H1 (cell line): ENCODE measurements at regions not wholly inside any gene's neighbourhood (a gene's known extent, or its start where the extent isn't known, plus 50 kb on each side); places are given as distances from the start of the nearest gene placed in this dataset.

Experiments used
- CTCF ChIA-PET: fragments of 300-600 bp; sonication (Branson Sonifier 250); formaldehyde crosslinking; loops from one replicate; lab custom pipeline; 2021; ENCODE audit not compliant: partially characterized antibody; lab: Charles Lee
- POLR2A ChIA-PET: fragments of 300-600 bp; sonication (Branson Sonifier 250); formaldehyde crosslinking; loops from one replicate; lab custom pipeline; 2021; ENCODE audit warnings: inconsistent platforms; ENCODE audit not compliant: partially characterized antibody; lab: Charles Lee
- DNase-seq, 2 experiments: peaks; one replicate each; pipeline versions ENCODE4 v3.0.0 to v3.0.0-alpha.2; 2010 to 2022; ENCODE audit warnings: low spot score in 2 of 2, low read depth in 1 of 2, mixed read lengths in 1 of 2
- FAIRE-seq: peaks from 2 replicates; lab custom pipeline; 2011; peaks lifted over from hg19 to GRCh38; lab: Jason Lieb, UNC
- H2AFZ ChIP-seq: 2 replicates; pipeline ENCODE4 v1.8.1; 2012; ENCODE audit warnings: low read length, inconsistent platforms
- H2AK5ac ChIP-seq: 2 replicates; pipeline ENCODE4 v1.6.1; 2013; ENCODE audit warnings: low read depth, low read length
- H2BK120ac ChIP-seq: replicated peaks from 2 replicates; pipeline ENCODE3; 2013; ENCODE audit warnings: low read depth, low read length, inconsistent platforms
- H2BK12ac ChIP-seq: 2 replicates; pipeline ENCODE4 v1.6.1; 2013; ENCODE audit warnings: low read depth, low read length
- H2BK15ac ChIP-seq: 2 replicates; pipeline ENCODE4 v1.6.1; 2013; ENCODE audit warnings: low read length
- H2BK20ac ChIP-seq: 2 replicates; pipeline ENCODE4 v1.6.1; 2013; ENCODE audit warnings: low read length
- H2BK5ac ChIP-seq: 2 replicates; pipeline ENCODE4 v1.6.1; 2013; ENCODE audit warnings: low read depth, low read length
- H3K14ac ChIP-seq: 2 replicates; pipeline ENCODE4 v1.6.1; 2013; ENCODE audit warnings: inconsistent platforms; ENCODE audit not compliant: insufficient read length
- H3K18ac ChIP-seq: 2 replicates; pipeline ENCODE4 v1.6.1; 2013; ENCODE audit warnings: low read length; ENCODE audit errors: extremely low read depth
- H3K23ac ChIP-seq: 2 replicates; pipeline ENCODE4 v1.6.1; 2013; ENCODE audit warnings: inconsistent platforms; ENCODE audit not compliant: insufficient read length
- H3K23me2 ChIP-seq: 2 replicates; pipeline ENCODE4 v1.6.1; 2013; ENCODE audit warnings: low read depth, low read length
- H3K27ac ChIP-seq: 2 replicates; pipeline ENCODE4 v1.6.1; 2011; ENCODE audit warnings: low read depth, low read length, inconsistent platforms
- H3K27me3 ChIP-seq, 4 experiments: replicated peaks in 1 of 4; 1 replicate in 1 of 4; 2 replicates in 3 of 4; pipeline versions ENCODE4 v1.6.1 to v1.8.1; 2011 to 2013; ENCODE audit warnings: low read length in 3 of 4, mild to moderate bottlenecking in 3 of 4, inconsistent platforms in 2 of 4, mixed read lengths in 2 of 4, moderate library complexity in 1 of 4; ENCODE audit not compliant: control insufficient read depth in 3 of 4, insufficient read depth in 3 of 4; ENCODE audit errors: extremely low read depth in 1 of 4
- H3K36me3 ChIP-seq, 4 experiments: 2 replicates each; pipeline versions ENCODE4 v1.6.1 to v1.8.1; 2011 to 2013; ENCODE audit warnings: mild to moderate bottlenecking in 4 of 4, low read length in 3 of 4, moderate library complexity in 2 of 4, control low read depth in 1 of 4, inconsistent platforms in 1 of 4; ENCODE audit not compliant: insufficient read depth in 4 of 4, control insufficient read depth in 2 of 4
- H3K4ac ChIP-seq: replicated peaks from 2 replicates; pipeline ENCODE3; 2013; ENCODE audit warnings: low read length, low read depth, mixed read lengths, inconsistent platforms; ENCODE audit not compliant: insufficient read length
- H3K4me1 ChIP-seq, 4 experiments: replicated peaks in 1 of 4; 1 replicate in 1 of 4; 2 replicates in 3 of 4; pipeline versions ENCODE4 v1.6.1 to v1.8.1; 2011 to 2013; ENCODE audit warnings: low read length in 3 of 4, inconsistent platforms in 2 of 4, mixed read lengths in 1 of 4; ENCODE audit not compliant: insufficient read depth in 4 of 4, control insufficient read depth in 3 of 4
- H3K4me2 ChIP-seq, 2 experiments: 2 replicates each; pipeline versions ENCODE4 v1.6.1 to v1.8.1; 2011 to 2013; ENCODE audit warnings: low read depth in 2 of 2, low read length in 2 of 2, control low read depth in 1 of 2, inconsistent platforms in 1 of 2, mild to moderate bottlenecking in 1 of 2; ENCODE audit not compliant: insufficient read depth in 1 of 2
- H3K4me3 ChIP-seq, 4 experiments: fragments of 200-600, 300-600 bp in 1 of 4; sonication (generic), shearing (Covaris generic), sonication (Bioruptor Twin) in 1 of 4; 2 replicates each; pipeline versions ENCODE4 v1.5.1 to v1.8.1; 2011 to 2016; ENCODE audit warnings: low read length in 4 of 4, low read depth in 3 of 4, control low read depth in 2 of 4, inconsistent platforms in 2 of 4, mild to moderate bottlenecking in 2 of 4, mixed read lengths in 1 of 4, moderate library complexity in 1 of 4; ENCODE audit not compliant: insufficient read depth in 2 of 4; ENCODE audit errors: extremely low read depth in 1 of 4
- H3K56ac ChIP-seq: replicated peaks from 2 replicates; pipeline ENCODE3; 2013; ENCODE audit warnings: low read depth, mild to moderate bottlenecking, mixed read lengths, low read length, inconsistent platforms; ENCODE audit not compliant: insufficient read length
- H3K79me1 ChIP-seq: 2 replicates; pipeline ENCODE4 v1.6.1; 2013; ENCODE audit warnings: low read depth, low read length, control low read depth
- H3K79me2 ChIP-seq, 2 experiments: 2 replicates each; pipeline versions ENCODE4 v1.6.1 to v1.8.1; 2012 to 2013; ENCODE audit warnings: low read length in 2 of 2, mild to moderate bottlenecking in 2 of 2, inconsistent platforms in 1 of 2; ENCODE audit not compliant: insufficient read depth in 2 of 2, control insufficient read depth in 1 of 2
- H3K9ac ChIP-seq, 4 experiments: replicated peaks in 1 of 4; 1 replicate in 1 of 4; 2 replicates in 3 of 4; pipeline versions ENCODE4 v1.6.1 to v1.8.1; 2011 to 2013; ENCODE audit warnings: low read depth in 3 of 4, low read length in 3 of 4, control low read depth in 2 of 4, mild to moderate bottlenecking in 2 of 4, moderate library complexity in 2 of 4, inconsistent platforms in 1 of 4; ENCODE audit errors: extremely low read depth in 1 of 4
- H3K9me3 ChIP-seq, 2 experiments: 2 replicates each; pipeline versions ENCODE4 v1.6.1 to v1.8.1; 2012 to 2013; ENCODE audit warnings: mild to moderate bottlenecking in 2 of 2, moderate library complexity in 2 of 2, control low read depth in 1 of 2, inconsistent platforms in 1 of 2, low read depth in 1 of 2, low read length in 1 of 2, mixed read lengths in 1 of 2; ENCODE audit not compliant: insufficient read depth in 2 of 2
- H4K20me1 ChIP-seq, 2 experiments: replicated peaks in 1 of 2; 2 replicates each; pipeline versions ENCODE3 to v1.8.1; 2011 to 2013; ENCODE audit warnings: inconsistent platforms in 2 of 2, low read length in 2 of 2, mild to moderate bottlenecking in 1 of 2; ENCODE audit not compliant: insufficient read depth in 2 of 2, control insufficient read depth in 1 of 2
- H4K5ac ChIP-seq: 2 replicates; pipeline ENCODE4 v1.6.1; 2013; ENCODE audit warnings: low read length, low read depth, mixed read lengths, inconsistent platforms; ENCODE audit not compliant: insufficient read length
- H4K8ac ChIP-seq: 2 replicates; pipeline ENCODE4 v1.8.0; 2013; ENCODE audit warnings: mild to moderate bottlenecking, moderate library complexity, low read length, inconsistent platforms; ENCODE audit not compliant: insufficient read depth; ENCODE audit errors: extremely low read depth
- H4K91ac ChIP-seq: replicated peaks from 2 replicates; pipeline ENCODE3; 2013; ENCODE audit warnings: low read length, mixed read lengths, inconsistent platforms; ENCODE audit not compliant: insufficient read length
- CEBPB ChIP-seq: IDR thresholded peaks from 2 replicates; pipeline ENCODE4 v1.6.1; 2012; ENCODE audit warnings: low read depth, low read length
- EP300 ChIP-seq, 2 experiments: IDR thresholded peaks; 1 replicate in 1 of 2; 2 replicates in 1 of 2; pipeline ENCODE4 v1.6.1; 2011 to 2012; ENCODE audit warnings: low read depth in 2 of 2, low read length in 2 of 2, mild to moderate bottlenecking in 2 of 2, borderline replicate concordance in 1 of 2, inconsistent platforms in 1 of 2, moderate library complexity in 1 of 2
- FOSL1 ChIP-seq: IDR thresholded peaks from 2 replicates; pipeline ENCODE4 v1.6.1; 2011; ENCODE audit warnings: mild to moderate bottlenecking, low read depth, low read length, moderate library complexity; ENCODE audit not compliant: insufficient read depth
- GABPA ChIP-seq: IDR thresholded peaks from 2 replicates; pipeline ENCODE4 v1.6.1; 2011; ENCODE audit warnings: mild to moderate bottlenecking, low read length, moderate library complexity, borderline replicate concordance; ENCODE audit not compliant: insufficient read depth
- GTF2F1 ChIP-seq: IDR thresholded peaks from 2 replicates; pipeline ENCODE4 v1.6.1; 2012; ENCODE audit warnings: low read depth, low read length, improper control_type of control experiment, borderline replicate concordance
- KDM1A ChIP-seq: fragments of 200-600, 300-600 bp; sonication (generic); IDR thresholded peaks from 2 replicates; pipeline ENCODE4 v1.7.1; 2016; ENCODE audit warnings: mild to moderate bottlenecking, low read length, borderline replicate concordance
- MAFK ChIP-seq: IDR thresholded peaks from 2 replicates; pipeline ENCODE4 v1.6.1; 2012; ENCODE audit warnings: low read depth, mild to moderate bottlenecking, improper control_type of control experiment, low read length
- POLR2AphosphoS5 ChIP-seq: IDR thresholded peaks from 2 replicates; pipeline ENCODE4 v1.6.1; 2011; ENCODE audit warnings: low read depth, low read length
- RXRA ChIP-seq: IDR thresholded peaks from 2 replicates; pipeline ENCODE4 v1.6.1; 2011; ENCODE audit warnings: low read depth, mild to moderate bottlenecking, low read length, moderate library complexity; ENCODE audit not compliant: insufficient read depth
- SIN3A ChIP-seq, 2 experiments: IDR thresholded peaks in 1 of 2; conservative IDR thresholded peaks in 1 of 2; 2 replicates each; pipeline ENCODE4 v1.6.1; 2011 to 2012; ENCODE audit warnings: low read length in 2 of 2, improper control_type of control experiment in 1 of 2, low read depth in 1 of 2, mild to moderate bottlenecking in 1 of 2
- SIRT6 ChIP-seq: IDR thresholded peaks from one replicate; pipeline ENCODE4 v1.7.1; 2012; ENCODE audit warnings: low read length, inconsistent platforms
- TBP ChIP-seq: IDR thresholded peaks from 2 replicates; pipeline ENCODE4 v1.6.1; 2011; ENCODE audit warnings: low read depth, low read length, improper control_type of control experiment
- ZNF274 ChIP-seq: IDR thresholded peaks from 2 replicates; pipeline ENCODE4 v1.7.0; 2012; ENCODE audit warnings: low read length, borderline replicate concordance; ENCODE audit errors: extremely low read depth
- WGBS, 2 experiments: shearing (Covaris generic) in 1 of 2; methylation state at CpG; one replicate each; pipeline versions ENCODE4 v1.1.6 to v1.1.7; 2013 to 2015; ENCODE audit warnings: low lambda C conversion rate in 2 of 2, mixed read lengths in 2 of 2, inconsistent platforms in 1 of 2, low coverage in 1 of 2, missing lambda C conversion rate in 1 of 2; ENCODE audit not compliant: insufficient replicate concordance in 2 of 2, insufficient coverage in 1 of 2, insufficient read length in 1 of 2; ENCODE audit errors: extremely low coverage in 1 of 2, missing lambda C conversion rate in 1 of 2; 5-methylcytosine and 5-hydroxymethylcytosine counted together
- TF ChIP-seq, protein P1 (sequence below): IDR thresholded peaks from 2 replicates; pipeline ENCODE4 v1.6.1; 2011; ENCODE audit warnings: low read length, improper control_type of control experiment

DNA sequence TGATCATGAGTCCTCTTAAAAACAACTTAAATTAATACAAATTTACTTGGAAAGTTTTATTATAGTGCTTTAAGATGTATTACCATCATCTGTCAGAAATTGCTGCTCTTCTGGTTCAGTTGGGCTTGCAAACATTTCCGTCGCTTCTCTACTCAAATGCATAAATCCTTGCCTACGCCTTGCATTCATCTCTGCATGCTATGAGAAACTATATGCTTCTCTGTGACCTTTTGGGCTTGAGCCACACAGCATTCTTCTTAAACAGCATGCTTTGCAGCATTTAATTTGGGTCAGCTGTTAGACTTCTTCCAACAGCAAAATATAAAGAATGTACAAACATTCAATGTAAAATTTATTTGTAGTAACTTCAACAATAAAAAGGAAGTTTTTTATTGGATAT, 305.7 kb upstream of the FLRT2 start:
- DNase-seq (no peak), FAIRE-seq (no peak)
- no peaks in the 10 kb centered on the region for H4K20me1 ChIP-seq
- H3K27ac ChIP-seq: no peak overlapping the region
- H3K23ac ChIP-seq: no peak overlapping the region
- no peak overlapping the region for H3K9ac ChIP-seq
- H4K8ac ChIP-seq: no peak overlapping the region
- H3K56ac ChIP-seq: no peak overlapping the region
- no peak overlapping the region for H2AFZ ChIP-seq
- H3K27me3 ChIP-seq: no peaks in the 10 kb centered on the region; a peak in 1 of 7 replicates
- H3K36me3 ChIP-seq: no peaks in the 10 kb centered on the region
- peak overlapping the region in 1 of 2 experiments; percentile 36; a peak in 2 of 4 replicates for H3K4me2 ChIP-seq
- H2BK15ac ChIP-seq: no peak overlapping the region
- H2BK5ac ChIP-seq: no peak overlapping the region; the same call in 1 of the 2 replicates
- no peak overlapping the region for H4K5ac ChIP-seq
- no peaks in the 10 kb centered on the region for H3K23me2 ChIP-seq
- H3K4me1 ChIP-seq: peaks cover 0 to 20% (median 7%) of the 10 kb centered on the region in 4 experiments; a peak in 5 of 7 replicates
- peak overlapping the region; percentile 21 for H2BK120ac ChIP-seq
- ChIA-PET POLR2A (no interaction called here), CTCF (no interaction called here)
- peak overlapping the region; percentile 88; the same call in 1 of the 2 replicates for H2BK20ac ChIP-seq
- no peaks in the 10 kb centered on the region for H3K79me2 ChIP-seq
- H3K14ac ChIP-seq: no peak overlapping the region
- H3K9me3 ChIP-seq: no peaks in the 10 kb centered on the region
- peak overlapping the region; percentile 44 for H3K4ac ChIP-seq
- H4K91ac ChIP-seq: peak overlapping the region; percentile 51
- H3K4me3 ChIP-seq: no peak overlapping the region
- no peaks in the 10 kb centered on the region for H3K79me1 ChIP-seq
- H2AK5ac ChIP-seq: no peak overlapping the region
- no peak overlapping the region; the same call in 1 of the 2 replicates for H3K18ac ChIP-seq
- H2BK12ac ChIP-seq: no peak overlapping the region
- WGBS, 2 experiments: 69% methylated on average over 3 of the region's 3 CpGs; no CpG with 5 or more reads in 1 of the 2 experiments
- no peak for TF ChIP-seq KDM1A
- no peak for TF ChIP-seq ZNF274
- TF ChIP-seq TBP: no peak
- no peak for TF ChIP-seq MAFK
- no peak for TF ChIP-seq GTF2F1
- TF ChIP-seq FOSL1: no peak
- no peak for TF ChIP-seq GABPA
- TF ChIP-seq SIRT6: no peak
- TF ChIP-seq RXRA: no peak
- TF ChIP-seq POLR2AphosphoS5: no peak
- TF ChIP-seq EP300 (IDR thresholded peaks at IDR 0.05; ENCODE audit: borderline replicate concordance in 1 of 2, low read depth in 2 of 2, low read length in 2 of 2): no peak
- no peak for TF ChIP-seq CEBPB
- TF ChIP-seq, protein P1, sequence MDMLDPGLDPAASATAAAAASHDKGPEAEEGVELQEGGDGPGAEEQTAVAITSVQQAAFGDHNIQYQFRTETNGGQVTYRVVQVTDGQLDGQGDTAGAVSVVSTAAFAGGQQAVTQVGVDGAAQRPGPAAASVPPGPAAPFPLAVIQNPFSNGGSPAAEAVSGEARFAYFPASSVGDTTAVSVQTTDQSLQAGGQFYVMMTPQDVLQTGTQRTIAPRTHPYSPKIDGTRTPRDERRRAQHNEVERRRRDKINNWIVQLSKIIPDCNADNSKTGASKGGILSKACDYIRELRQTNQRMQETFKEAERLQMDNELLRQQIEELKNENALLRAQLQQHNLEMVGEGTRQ: no peak
- no peak for TF ChIP-seq SIN3A (conservative IDR thresholded peaks at IDR 0.05 in 1 of 2, IDR thresholded peaks at IDR 0.05 in 1 of 2; ENCODE audit: low read depth in 1 of 2, low read length in 2 of 2)
